ENCODE measurements at regions not wholly inside any gene's neighbourhood (a gene's known extent, or its start where the extent isn't known, plus 50 kb on each side); places are given as distances from the start of the nearest gene placed in this dataset.

DNA sequence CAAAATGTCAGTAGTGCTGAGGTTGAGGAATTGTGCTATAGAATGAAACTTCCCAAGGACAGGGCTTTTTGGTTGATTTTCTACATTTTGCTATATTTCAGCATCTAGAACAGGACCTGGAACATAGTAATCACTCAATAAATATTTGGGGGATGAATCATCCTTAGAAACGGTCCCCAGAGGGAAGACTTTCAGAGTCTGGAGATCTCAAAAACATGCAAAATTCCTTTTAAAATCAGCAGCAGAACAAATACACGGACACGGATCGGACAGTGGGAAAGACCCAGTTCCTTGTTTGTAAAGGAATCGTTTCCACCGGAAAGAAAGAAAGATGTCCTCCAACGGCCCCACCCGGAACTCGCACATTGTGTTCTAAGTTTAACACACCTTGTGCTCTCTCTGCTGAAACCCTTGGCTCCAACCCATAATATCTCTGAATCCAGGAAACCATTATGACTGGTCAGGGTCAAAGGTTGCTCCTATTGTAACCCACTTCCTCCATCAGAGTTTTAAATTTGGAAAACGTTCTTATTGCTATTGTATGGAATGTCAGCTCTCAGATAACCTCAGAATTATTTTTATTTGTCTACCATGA lies 617.2 kb downstream of the MED13L start:
- DNase-seq (ENCODE audit: low read depth, low spot score), result peak; percentile 30
- in situ Hi-C loops (cut with HindIII; ENCODE audit: low sequenced_read_pairs), result no loop called here
- TF ChIP-seq, protein P1, sequence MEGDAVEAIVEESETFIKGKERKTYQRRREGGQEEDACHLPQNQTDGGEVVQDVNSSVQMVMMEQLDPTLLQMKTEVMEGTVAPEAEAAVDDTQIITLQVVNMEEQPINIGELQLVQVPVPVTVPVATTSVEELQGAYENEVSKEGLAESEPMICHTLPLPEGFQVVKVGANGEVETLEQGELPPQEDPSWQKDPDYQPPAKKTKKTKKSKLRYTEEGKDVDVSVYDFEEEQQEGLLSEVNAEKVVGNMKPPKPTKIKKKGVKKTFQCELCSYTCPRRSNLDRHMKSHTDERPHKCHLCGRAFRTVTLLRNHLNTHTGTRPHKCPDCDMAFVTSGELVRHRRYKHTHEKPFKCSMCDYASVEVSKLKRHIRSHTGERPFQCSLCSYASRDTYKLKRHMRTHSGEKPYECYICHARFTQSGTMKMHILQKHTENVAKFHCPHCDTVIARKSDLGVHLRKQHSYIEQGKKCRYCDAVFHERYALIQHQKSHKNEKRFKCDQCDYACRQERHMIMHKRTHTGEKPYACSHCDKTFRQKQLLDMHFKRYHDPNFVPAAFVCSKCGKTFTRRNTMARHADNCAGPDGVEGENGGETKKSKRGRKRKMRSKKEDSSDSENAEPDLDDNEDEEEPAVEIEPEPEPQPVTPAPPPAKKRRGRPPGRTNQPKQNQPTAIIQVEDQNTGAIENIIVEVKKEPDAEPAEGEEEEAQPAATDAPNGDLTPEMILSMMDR (IDR thresholded peaks at IDR 0.05; ENCODE audit: low read depth, low read length), result no peak
- H3K4me3 ChIP-seq (ENCODE audit: low read depth, low read length), result no peak overlapping the region

DNA sequence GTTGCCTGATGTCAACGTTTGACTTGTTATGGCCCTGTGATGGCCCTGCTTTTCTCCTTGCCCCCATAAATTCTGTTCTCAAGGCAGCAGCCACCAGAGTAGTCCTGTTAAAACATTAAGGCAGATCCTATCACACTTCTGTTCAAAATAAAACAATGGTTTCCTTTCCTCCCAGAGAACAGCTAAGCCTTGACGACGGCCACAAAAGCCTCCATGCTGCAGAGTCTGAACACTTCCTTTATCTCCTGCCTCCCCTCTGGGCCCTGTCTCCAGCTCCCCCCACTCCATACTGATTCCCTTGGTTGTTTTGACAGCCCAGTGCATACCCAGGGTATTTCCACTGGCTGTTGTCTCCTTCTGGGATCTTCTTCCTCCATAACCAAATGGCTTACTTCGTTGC lies 618.1 kb downstream of the MED13L start:
- in situ Hi-C loops (cut with HindIII; ENCODE audit: low sequenced_read_pairs), result no loop called here
- DNase-seq (ENCODE audit: low read depth, low spot score), result no peak
- TF ChIP-seq, protein P1 (IDR thresholded peaks at IDR 0.05; ENCODE audit: low read depth, low read length), result no peak
- H3K4me3 ChIP-seq (ENCODE audit: low read depth, low read length), result no peak overlapping the region

DNA sequence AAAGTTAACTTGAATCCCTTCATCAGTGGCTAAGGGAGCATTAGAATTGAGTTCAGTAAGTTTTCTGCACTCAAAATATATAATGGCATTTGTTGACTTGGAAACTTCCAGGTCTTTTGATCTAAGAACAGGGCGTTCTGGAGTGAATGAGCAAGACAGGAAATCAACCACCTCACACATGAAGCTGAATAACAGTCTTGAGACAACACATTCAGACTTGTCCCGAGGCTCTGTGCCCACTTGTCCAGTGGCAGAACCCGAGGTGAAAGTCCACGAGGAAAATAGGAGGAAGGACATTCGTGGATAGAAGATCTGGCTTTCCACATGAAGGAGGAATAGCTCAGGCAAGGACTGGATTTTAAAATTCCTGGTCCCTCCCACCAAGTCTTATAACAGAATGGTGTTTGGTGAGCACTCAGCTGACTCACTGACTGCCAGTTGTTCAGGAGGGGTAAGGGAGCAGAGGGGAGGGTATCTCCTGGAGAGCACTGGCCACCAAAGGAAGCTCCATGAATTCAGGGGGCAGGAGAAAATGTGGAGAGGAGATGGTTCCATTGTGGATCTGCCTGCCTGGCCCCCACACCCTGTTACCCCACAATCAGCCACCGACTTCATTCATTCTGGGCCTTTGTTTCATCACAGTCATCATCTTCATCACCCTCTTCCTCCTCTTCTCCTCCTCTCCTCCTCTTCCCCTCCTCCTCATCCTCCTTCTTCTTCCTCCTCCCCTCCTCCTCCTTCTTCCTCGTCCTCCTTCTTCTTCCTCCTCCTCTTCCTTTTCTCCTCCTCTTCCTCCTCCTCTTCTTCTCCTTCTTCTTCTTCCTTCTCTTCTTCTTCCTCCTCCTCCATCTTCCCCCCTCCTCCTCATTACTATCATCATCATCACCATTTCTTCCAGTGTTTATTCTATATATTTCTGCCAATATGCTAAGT lies 620.1 kb downstream of the MED13L start:
- DNase-seq (ENCODE audit: low read depth, low spot score), result no peak

GRCh38 chr12:115650026-115650425 lies 627.5 kb downstream of the MED13L start:
- H3K4me3 ChIP-seq (ENCODE audit: low read depth, low read length), result no peak overlapping the region
- TF ChIP-seq, protein P1 (IDR thresholded peaks at IDR 0.05; ENCODE audit: low read depth, low read length), result no peak
- no peak for DNase-seq (ENCODE audit: low read depth, low spot score)
- in situ Hi-C loops (cut with HindIII; ENCODE audit: low sequenced_read_pairs), result no loop called here

More for the DNA sequence above, 620.1 kb downstream of the MED13L start:
- H3K4me3 ChIP-seq (ENCODE audit: low read depth, low read length), result no peak overlapping the region
- in situ Hi-C loops (cut with HindIII; ENCODE audit: low sequenced_read_pairs), result no loop called here
- TF ChIP-seq, protein P1 (IDR thresholded peaks at IDR 0.05; ENCODE audit: low read depth, low read length), result no peak

GRCh38 chr12:115648463-115648862 lies 629.0 kb downstream of the MED13L start:
- in situ Hi-C loops (cut with HindIII; ENCODE audit: low sequenced_read_pairs), result no loop called here
- TF ChIP-seq, protein P1 (IDR thresholded peaks at IDR 0.05; ENCODE audit: low read depth, low read length), result no peak
- H3K4me3 ChIP-seq (ENCODE audit: low read depth, low read length), result no peak overlapping the region
- DNase-seq (ENCODE audit: low read depth, low spot score), result no peak

DNA sequence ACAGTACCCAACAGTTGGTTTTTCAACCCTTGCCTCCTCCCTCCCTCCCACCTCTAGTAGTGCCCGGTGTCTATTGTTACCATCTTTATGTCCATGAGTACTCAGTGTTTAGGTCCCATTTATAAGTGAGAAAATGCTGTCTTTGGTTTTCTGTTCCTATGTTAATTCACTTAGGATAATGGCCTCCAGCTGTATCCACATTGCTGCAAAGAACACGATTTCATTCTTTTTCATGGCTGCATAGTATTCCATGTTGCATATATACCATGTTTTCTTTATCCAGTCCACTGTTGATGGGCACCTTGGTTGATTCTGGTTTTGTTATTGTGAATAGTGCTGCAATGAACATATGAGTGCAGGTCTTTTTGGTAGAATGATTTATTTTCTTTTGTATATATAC lies 631.3 kb downstream of the MED13L start:
- TF ChIP-seq, protein P1 (IDR thresholded peaks at IDR 0.05; ENCODE audit: low read depth, low read length), result no peak
- no peak for DNase-seq (ENCODE audit: low read depth, low spot score)
- no peak overlapping the region for H3K4me3 ChIP-seq (ENCODE audit: low read depth, low read length)
- in situ Hi-C loops (cut with HindIII; ENCODE audit: low sequenced_read_pairs), result no loop called here

Data from astrocyte of the spinal cord (primary cell).